ENCODE measurements at regions not wholly inside any gene's neighbourhood (a gene's known extent, or its start where the extent isn't known, plus 50 kb on each side); places are given as distances from the start of the nearest gene placed in this dataset.

GRCh38 chr13:99892866-99893504 lies 78.6 kb downstream of the ZIC5 start:
- H3K4me3 ChIP-seq (ENCODE audit: low read depth, low read length): peak overlapping the region; percentile 26
- TF ChIP-seq CTCF (IDR thresholded peaks at IDR 0.05; ENCODE audit: low read depth, low read length, missing control alignments): no peak

GRCh38 chr13:99892196-99892613 lies 79.4 kb downstream of the ZIC5 start:
- TF ChIP-seq CTCF (IDR thresholded peaks at IDR 0.05; ENCODE audit: low read depth, low read length, missing control alignments): no peak
- no peak for DNase-seq (ENCODE audit: low read depth)
- H3K4me3 ChIP-seq (ENCODE audit: low read depth, low read length): peak overlapping the region; percentile 26; the same call in 1 of the 2 replicates

More at GRCh38 chr13:99892866-99893504, 78.6 kb downstream of the ZIC5 start:
- no peak for DNase-seq (ENCODE audit: low read depth)

GRCh38 chr13:99886706-99887105 lies 84.9 kb downstream of the ZIC5 start:
- no peak for TF ChIP-seq CTCF (IDR thresholded peaks at IDR 0.05; ENCODE audit: low read depth, low read length, missing control alignments)
- DNase-seq (ENCODE audit: low read depth): no peak
- H3K4me3 ChIP-seq (ENCODE audit: low read depth, low read length): no peak overlapping the region

GRCh38 chr13:99884913-99885312 lies 86.7 kb downstream of the ZIC5 start:
- no peak for TF ChIP-seq CTCF (IDR thresholded peaks at IDR 0.05; ENCODE audit: low read depth, low read length, missing control alignments)
- no peak for DNase-seq (ENCODE audit: low read depth)

GRCh38 chr13:99883805-99884204 lies 87.8 kb downstream of the ZIC5 start:
- TF ChIP-seq CTCF (IDR thresholded peaks at IDR 0.05; ENCODE audit: low read depth, low read length, missing control alignments): no peak
- DNase-seq (ENCODE audit: low read depth): no peak

More at GRCh38 chr13:99884913-99885312, 86.7 kb downstream of the ZIC5 start:
- H3K4me3 ChIP-seq (ENCODE audit: low read depth, low read length): no peak overlapping the region

GRCh38 chr13:99878921-99879610 lies 92.5 kb downstream of the ZIC5 start:
- no peak overlapping the region for H3K4me3 ChIP-seq (ENCODE audit: low read depth, low read length)
- TF ChIP-seq CTCF (IDR thresholded peaks at IDR 0.05; ENCODE audit: low read depth, low read length, missing control alignments): no peak
- DNase-seq (ENCODE audit: low read depth): no peak

More at GRCh38 chr13:99883805-99884204, 87.8 kb downstream of the ZIC5 start:
- no peak overlapping the region for H3K4me3 ChIP-seq (ENCODE audit: low read depth, low read length)
